Fibroblast of lung (primary cell): ENCODE measurements at regions not wholly inside any gene's neighbourhood (a gene's known extent, or its start where the extent isn't known, plus 50 kb on each side); places are given as distances from the start of the nearest gene placed in this dataset.

Experiments used
- DNase-seq, 2 donors: peaks; one replicate each; pipeline versions ENCODE4 v3.0.0 to v3.0.0-alpha.2; 2010; ENCODE audit warnings: low read depth in 2 of 2
- H2AFZ ChIP-seq: 2 replicates; pipeline ENCODE4 v1.5.1; 2012; ENCODE audit warnings: low read length, control low read depth, inconsistent platforms
- H3K27ac ChIP-seq: 2 replicates; pipeline ENCODE4 v1.5.1; 2011; ENCODE audit warnings: low read length, control low read depth; ENCODE audit not compliant: insufficient read depth
- H3K27me3 ChIP-seq: 2 replicates; pipeline ENCODE4 v1.5.1; 2011; ENCODE audit warnings: mild to moderate bottlenecking, low read length; ENCODE audit not compliant: control insufficient read depth, insufficient read depth
- H3K36me3 ChIP-seq: 2 replicates; pipeline ENCODE4 v1.5.1; 2011; ENCODE audit warnings: low read length; ENCODE audit not compliant: control insufficient read depth, insufficient read depth
- H3K4me1 ChIP-seq: 2 replicates; pipeline ENCODE4 v1.5.1; 2011; ENCODE audit warnings: low read length; ENCODE audit not compliant: control insufficient read depth, insufficient read depth; ENCODE audit errors: extremely low read depth
- H3K4me2 ChIP-seq: 2 replicates; pipeline ENCODE4 v1.5.1; 2011; ENCODE audit warnings: low read length, control low read depth; ENCODE audit not compliant: insufficient read depth; ENCODE audit errors: extremely low read depth
- H3K4me3 ChIP-seq, 4 experiments: fragments of 200-600 bp in 1 of 4; sonication (generic) in 1 of 4; replicated peaks in 1 of 4; 2 replicates each; pipeline ENCODE4 v1.5.1; 2011 to 2016; ENCODE audit warnings: low read length in 4 of 4, low read depth in 3 of 4, mild to moderate bottlenecking in 3 of 4, control low read depth in 2 of 4, inconsistent platforms in 1 of 4, mixed read lengths in 1 of 4; ENCODE audit not compliant: insufficient read depth in 1 of 4; ENCODE audit errors: control extremely low read depth in 1 of 4
- H3K79me2 ChIP-seq: 2 replicates; pipeline ENCODE4 v1.5.1; 2012; ENCODE audit warnings: mild to moderate bottlenecking, low read length, inconsistent platforms; ENCODE audit not compliant: control insufficient read depth, insufficient read depth
- H3K9ac ChIP-seq: 2 replicates; pipeline ENCODE4 v1.5.1; 2011; ENCODE audit warnings: mild to moderate bottlenecking, low read length, control low read depth; ENCODE audit not compliant: insufficient read depth
- H3K9me3 ChIP-seq: 2 replicates; pipeline ENCODE4 v1.5.1; 2012; ENCODE audit warnings: low read depth, low read length; ENCODE audit not compliant: control insufficient read depth, insufficient read depth
- H4K20me1 ChIP-seq: 2 replicates; pipeline ENCODE4 v1.5.1; 2011; ENCODE audit warnings: low read length; ENCODE audit not compliant: control insufficient read depth, insufficient read depth; ENCODE audit errors: extremely low read depth
- EZH2 ChIP-seq: IDR thresholded peaks from 2 replicates; pipeline ENCODE4 v1.5.1; 2012; ENCODE audit warnings: low read length, control low read depth, mild to moderate bottlenecking; ENCODE audit errors: missing control alignments
- TF ChIP-seq, protein P1 (sequence below), 2 donors: IDR thresholded peaks in 1 of 2; conservative IDR thresholded peaks in 1 of 2; 1 replicate in 1 of 2; 2 replicates in 1 of 2; pipeline ENCODE4 v1.5.1; 2011 to 2012; ENCODE audit warnings: low read length in 2 of 2, control low read depth in 1 of 2, inconsistent platforms in 1 of 2, low read depth in 1 of 2, mild to moderate bottlenecking in 1 of 2

- no peaks in the 10 kb centered on the region for H3K36me3 ChIP-seq
- H4K20me1 ChIP-seq: no peaks in the 10 kb centered on the region
- H3K4me2 ChIP-seq: no peak overlapping the region
- no peaks in the 10 kb centered on the region for H3K9me3 ChIP-seq
- H3K4me1 ChIP-seq: no peaks in the 10 kb centered on the region
- DNase-seq: no peak
- H3K9ac ChIP-seq: no peak overlapping the region
- H3K27me3 ChIP-seq: no peaks in the 10 kb centered on the region
- no peak overlapping the region for H2AFZ ChIP-seq
- TF ChIP-seq EZH2: no peak
- TF ChIP-seq, protein P1, sequence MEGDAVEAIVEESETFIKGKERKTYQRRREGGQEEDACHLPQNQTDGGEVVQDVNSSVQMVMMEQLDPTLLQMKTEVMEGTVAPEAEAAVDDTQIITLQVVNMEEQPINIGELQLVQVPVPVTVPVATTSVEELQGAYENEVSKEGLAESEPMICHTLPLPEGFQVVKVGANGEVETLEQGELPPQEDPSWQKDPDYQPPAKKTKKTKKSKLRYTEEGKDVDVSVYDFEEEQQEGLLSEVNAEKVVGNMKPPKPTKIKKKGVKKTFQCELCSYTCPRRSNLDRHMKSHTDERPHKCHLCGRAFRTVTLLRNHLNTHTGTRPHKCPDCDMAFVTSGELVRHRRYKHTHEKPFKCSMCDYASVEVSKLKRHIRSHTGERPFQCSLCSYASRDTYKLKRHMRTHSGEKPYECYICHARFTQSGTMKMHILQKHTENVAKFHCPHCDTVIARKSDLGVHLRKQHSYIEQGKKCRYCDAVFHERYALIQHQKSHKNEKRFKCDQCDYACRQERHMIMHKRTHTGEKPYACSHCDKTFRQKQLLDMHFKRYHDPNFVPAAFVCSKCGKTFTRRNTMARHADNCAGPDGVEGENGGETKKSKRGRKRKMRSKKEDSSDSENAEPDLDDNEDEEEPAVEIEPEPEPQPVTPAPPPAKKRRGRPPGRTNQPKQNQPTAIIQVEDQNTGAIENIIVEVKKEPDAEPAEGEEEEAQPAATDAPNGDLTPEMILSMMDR (conservative IDR thresholded peaks at IDR 0.05 in 1 of 2, IDR thresholded peaks at IDR 0.05 in 1 of 2; ENCODE audit: low read depth in 1 of 2, low read length in 2 of 2): no peak
- no peak overlapping the region for H3K27ac ChIP-seq
- H3K4me3 ChIP-seq: no peak overlapping the region
- H3K79me2 ChIP-seq: no peaks in the 10 kb centered on the region
Observed at GRCh38 chr7:73963252-73963822, 64.6 kb upstream of the ELN start.

DNA sequence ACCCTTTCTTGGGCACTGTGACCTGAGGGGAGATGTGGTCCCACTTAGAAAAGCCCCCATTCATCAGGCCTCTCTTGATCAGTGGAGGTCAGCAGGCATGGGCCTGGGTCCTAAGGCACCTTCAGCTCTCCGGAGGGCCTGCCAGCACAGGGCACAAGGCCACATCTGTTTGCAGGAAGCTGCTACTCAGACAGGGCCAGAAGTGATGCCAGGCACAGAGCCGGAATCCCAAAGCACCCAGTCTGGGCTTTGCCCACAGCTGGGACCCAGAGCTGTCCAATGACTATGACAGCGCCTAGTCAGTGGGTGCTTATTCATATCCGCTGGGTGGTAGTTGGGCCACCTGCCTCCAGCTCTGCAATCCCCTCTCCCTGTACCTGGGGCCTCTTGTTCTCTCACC is 63.2 kb upstream of the ELN start:
- Histone ChIP-seq H3K4me1 (no peaks in the 10 kb centered on the region), H3K4me2 (no peak overlapping the region), H4K20me1 (no peaks in the 10 kb centered on the region), H3K9ac (no peak overlapping the region), H3K4me3 (no peak overlapping the region), H3K79me2 (no peaks in the 10 kb centered on the region), H3K27me3 (no peaks in the 10 kb centered on the region), H3K27ac (no peak overlapping the region), H3K36me3 (no peaks in the 10 kb centered on the region), H2AFZ (no peak overlapping the region), H3K9me3 (no peaks in the 10 kb centered on the region)
- no peak for DNase-seq
- TF ChIP-seq, protein P1 (conservative IDR thresholded peaks at IDR 0.05 in 1 of 2, IDR thresholded peaks at IDR 0.05 in 1 of 2; ENCODE audit: low read depth in 1 of 2, low read length in 2 of 2): no peak
- TF ChIP-seq EZH2: no peak

DNA sequence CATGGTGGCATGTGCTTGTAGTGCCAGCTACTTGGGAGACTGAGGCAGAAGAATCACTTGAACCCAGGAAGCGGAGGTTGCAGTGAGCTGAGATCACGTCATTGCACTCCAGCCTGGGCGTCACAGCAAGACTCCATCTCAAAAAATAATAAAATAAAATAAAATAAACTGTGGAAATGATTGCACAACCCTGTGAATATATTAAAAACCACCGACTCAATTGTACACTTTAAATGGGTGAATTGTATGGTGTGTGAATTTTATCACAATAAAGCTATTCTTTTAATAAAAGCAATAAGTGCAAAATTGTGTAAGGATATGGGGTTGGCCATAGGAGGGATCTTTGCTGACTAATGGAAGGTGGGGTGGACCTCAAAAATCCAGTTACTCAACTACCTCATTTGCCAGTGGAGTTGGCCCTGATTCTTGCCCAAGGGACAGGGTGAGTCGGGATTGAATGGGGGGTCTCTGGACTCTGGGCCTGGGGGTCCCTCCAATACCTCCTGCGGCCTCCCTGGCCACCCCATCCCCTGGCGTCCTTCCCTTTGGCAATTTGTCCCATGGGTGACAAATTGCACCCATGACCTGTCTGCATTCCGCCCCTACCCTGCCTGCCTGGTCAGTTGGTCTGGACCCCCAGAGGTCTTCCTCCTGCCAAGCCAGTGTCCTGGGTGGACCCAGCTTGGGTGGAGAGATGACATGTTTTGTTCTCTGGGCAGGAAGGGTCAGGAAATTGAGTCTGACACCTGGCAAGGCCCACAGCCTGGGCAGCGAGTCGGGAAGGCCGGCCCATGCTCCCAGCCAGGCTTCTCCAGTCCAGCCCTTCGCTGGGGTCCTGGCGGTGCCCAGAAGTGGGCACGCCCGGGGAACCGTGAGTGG is 61.7 kb upstream of the ELN start:
- Histone ChIP-seq H3K27ac (no peak overlapping the region), H4K20me1 (no peaks in the 10 kb centered on the region), H3K27me3 (no peaks in the 10 kb centered on the region), H3K79me2 (no peaks in the 10 kb centered on the region), H2AFZ (no peak overlapping the region), H3K9ac (no peak overlapping the region), H3K4me1 (no peaks in the 10 kb centered on the region), H3K36me3 (no peaks in the 10 kb centered on the region), H3K9me3 (no peaks in the 10 kb centered on the region), H3K4me3 (no peak overlapping the region), H3K4me2 (no peak overlapping the region)
- DNase-seq: no peak
- no peak for TF ChIP-seq EZH2
- TF ChIP-seq, protein P1 (conservative IDR thresholded peaks at IDR 0.05 in 1 of 2, IDR thresholded peaks at IDR 0.05 in 1 of 2; ENCODE audit: low read depth in 1 of 2, low read length in 2 of 2): no peak
